GM18870 (cell line): ENCODE measurements at regions not wholly inside any gene's neighbourhood (a gene's known extent, or its start where the extent isn't known, plus 50 kb on each side); places are given as distances from the start of the nearest gene placed in this dataset.
A peak's percentile ranks its signal among the peaks of the same experiment; 100 is the strongest.
"Not testable (repeated sequence)": the region's sequence is repeated elsewhere in the genome, so short reads cannot be mapped to it uniquely, and the experiment has no call there.

Experiments used
- ATAC-seq: cut with Tn5 transposase; IDR thresholded peaks from one replicate; pipeline ENCODE4 v1.9.1; 2021; ENCODE audit warnings: moderate library complexity; ENCODE audit not compliant: unreplicated experiment

- ATAC-seq, result no peak
Measured at GRCh38 chr15:39399600-39399999, 181.3 kb upstream of the THBS1 start.

DNA sequence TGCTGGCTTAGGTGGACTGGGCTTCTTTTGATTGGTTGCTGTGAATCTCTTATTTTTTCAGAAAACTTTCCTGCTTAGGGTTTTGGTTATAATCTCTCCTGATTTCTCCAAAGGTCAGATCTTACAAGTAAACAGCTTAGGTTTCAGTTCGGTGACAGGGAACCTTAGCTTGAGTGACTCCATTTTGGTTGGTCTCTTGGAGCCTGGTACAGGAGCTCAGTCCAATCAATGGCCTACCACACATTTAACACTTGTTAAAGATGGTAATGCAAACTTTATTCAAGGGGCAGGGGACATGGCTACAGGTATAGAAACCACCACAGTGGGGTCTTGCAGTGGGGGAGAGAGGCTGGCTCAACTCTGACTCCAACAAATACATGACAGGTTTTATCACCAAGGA lies 180.9 kb upstream of the THBS1 start:
- ATAC-seq, result no peak

GRCh38 chr15:39400821-39401550 lies 179.9 kb upstream of the THBS1 start:
- ATAC-seq, result no peak

DNA sequence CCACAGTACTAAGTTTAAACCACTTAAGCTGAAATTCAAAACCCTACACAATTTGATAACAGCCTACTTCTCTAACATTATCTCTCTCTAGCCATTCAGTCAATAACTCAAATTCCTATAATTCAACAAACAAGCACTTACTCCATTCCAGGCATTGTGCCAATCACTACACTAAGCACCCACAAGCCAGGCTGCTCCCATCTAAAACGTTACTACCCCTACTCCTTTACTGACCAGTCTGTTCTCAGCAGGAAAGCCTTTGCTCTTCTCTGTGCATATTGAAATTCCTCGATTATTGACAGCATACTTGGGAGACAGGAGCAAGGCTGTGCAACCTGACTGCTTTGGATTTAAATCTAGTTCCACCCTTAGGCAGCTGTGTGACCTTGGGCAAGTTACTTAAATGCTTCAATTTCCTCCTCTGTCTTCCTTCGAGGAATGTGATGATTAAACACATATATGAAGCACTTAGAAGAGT lies 177.2 kb upstream of the THBS1 start:
- ATAC-seq, result no peak

GRCh38 chr15:39404767-39405181 lies 176.1 kb upstream of the THBS1 start:
- ATAC-seq, result no peak

DNA sequence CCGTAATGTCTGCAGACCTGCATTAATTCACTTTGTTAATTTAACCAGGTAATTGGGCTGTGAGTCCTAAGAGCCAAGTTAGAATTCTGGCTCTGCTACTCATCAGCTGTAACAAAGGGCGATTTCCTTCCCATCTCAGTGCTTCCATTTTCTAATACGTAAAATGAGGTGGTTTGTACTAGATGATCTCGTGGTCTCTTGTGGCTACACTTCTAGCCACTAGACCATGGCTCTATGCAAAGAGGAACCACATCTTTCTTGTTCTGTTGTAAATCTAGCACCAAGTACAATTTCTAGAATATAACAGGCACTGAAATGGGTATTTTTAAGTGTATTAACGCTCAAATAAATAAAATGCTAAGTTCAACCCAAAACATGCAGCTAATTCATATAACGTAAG lies 174.4 kb upstream of the THBS1 start:
- ATAC-seq, result peak; percentile 74

DNA sequence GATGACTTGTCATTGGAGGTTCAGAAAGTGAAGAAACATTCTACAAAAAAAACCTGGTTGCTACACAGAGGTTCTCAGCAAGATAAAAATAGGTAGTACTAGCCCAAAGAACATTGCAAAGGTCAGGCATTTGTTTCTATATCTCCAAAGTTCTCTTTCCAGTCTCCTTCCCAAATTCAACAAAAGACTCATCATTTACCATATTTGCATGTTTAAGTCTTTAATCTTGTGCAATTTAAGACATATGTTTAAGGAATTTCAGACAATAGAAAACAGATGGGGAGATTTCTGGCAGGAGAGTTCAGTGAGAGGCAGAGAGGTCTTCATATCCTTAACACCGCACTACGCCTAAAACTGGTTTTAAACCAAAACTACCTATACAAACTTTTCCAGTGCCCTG lies 173.8 kb upstream of the THBS1 start:
- no peak for ATAC-seq

DNA sequence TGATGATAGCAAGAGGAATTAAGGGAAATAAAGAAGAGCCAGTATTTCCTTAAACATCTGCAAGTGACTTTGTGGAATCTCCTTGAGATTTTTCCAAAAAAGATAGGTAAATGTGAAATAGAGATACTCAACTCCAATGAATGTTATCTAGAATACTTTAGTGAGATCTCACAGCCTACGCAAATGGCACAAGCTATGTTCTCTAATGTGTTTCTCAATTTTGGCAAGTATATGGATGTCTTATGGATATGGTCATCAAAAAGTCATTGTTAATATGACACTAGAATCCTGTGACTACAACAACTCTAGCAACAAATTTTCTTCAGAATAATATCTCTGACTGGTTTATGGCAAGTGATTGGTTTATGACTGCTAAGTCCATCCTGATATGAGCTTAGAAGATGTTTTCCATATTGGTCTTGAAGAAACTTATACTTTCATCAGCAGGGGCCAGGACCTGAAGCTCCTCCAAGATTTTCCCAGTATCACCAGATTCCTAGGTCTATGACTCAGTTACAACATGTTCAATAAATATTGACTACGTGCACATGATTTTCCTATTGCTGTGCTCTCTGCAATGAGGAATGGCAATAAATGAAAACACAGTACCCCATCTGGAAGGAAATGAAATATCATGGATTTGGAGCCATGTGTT lies 170.9 kb upstream of the THBS1 start:
- ATAC-seq, result no peak

DNA sequence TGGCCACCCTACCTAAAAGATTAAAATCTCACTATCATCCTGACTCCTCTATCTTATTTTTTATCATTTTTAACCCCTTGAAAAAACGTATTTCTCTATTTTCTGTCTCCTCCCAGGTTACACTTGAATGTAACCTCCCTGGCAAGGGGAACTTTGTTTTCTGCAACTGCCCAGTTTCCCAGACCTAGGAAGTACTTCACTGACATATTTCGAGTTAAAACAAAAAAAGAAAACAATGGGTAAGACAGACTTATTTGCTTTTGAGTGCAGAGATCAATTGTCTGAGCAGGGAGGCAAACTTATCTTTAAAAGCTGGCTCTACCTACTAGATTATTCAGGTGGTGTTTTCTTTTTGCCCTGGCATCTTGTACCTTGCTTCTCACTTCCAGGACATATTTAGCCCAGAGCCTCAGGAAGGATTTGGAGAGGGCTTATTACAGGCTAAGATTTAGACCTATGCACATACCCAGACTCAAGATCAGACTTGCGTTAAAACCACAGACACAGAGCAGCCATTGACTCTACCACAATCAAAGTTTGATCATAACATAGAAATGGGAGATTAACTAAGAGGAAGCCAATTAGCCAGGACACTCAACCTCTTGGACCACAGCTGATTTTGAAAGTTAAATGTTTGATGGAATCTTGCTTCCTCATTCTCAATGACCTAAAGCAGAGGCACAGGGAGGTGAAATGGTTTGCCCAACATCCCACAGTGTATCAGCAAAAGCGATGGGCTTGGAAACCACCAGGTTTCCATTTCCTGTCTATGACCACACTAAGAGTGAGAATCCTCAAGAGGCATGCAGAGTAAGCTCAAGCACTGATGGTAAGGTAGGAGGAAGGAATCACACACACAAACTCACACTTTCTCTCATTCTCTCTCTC lies 169.5 kb upstream of the THBS1 start:
- peak; percentile 96 for ATAC-seq

- peak; percentile 47 for ATAC-seq
Measured at GRCh38 chr15:39413558-39413957, 167.3 kb upstream of the THBS1 start.

- no peak for ATAC-seq
Measured at GRCh38 chr15:39414201-39414600, 166.7 kb upstream of the THBS1 start.

DNA sequence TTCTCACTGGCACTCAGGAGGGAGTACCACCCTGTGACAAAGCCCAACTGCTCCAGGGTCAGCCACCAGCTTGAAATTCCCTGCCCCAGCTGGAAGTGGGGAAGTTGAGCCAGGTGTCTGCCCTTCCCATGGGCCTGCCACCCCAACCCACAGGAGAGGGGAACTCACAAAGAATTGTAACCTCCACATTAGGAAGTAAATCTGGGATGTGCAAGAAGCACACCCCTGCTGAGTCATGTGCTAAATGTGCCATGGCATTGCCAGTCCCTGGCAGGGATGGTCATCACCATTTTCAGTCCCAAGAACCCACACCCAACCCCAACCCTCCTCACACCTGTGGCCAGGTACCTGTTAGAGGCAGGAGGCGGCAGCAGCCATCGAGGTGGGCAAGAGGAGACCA lies 165.2 kb upstream of the THBS1 start:
- ATAC-seq, result no peak

- no peak for ATAC-seq
Measured at GRCh38 chr15:39416258-39416657, 164.6 kb upstream of the THBS1 start.

DNA sequence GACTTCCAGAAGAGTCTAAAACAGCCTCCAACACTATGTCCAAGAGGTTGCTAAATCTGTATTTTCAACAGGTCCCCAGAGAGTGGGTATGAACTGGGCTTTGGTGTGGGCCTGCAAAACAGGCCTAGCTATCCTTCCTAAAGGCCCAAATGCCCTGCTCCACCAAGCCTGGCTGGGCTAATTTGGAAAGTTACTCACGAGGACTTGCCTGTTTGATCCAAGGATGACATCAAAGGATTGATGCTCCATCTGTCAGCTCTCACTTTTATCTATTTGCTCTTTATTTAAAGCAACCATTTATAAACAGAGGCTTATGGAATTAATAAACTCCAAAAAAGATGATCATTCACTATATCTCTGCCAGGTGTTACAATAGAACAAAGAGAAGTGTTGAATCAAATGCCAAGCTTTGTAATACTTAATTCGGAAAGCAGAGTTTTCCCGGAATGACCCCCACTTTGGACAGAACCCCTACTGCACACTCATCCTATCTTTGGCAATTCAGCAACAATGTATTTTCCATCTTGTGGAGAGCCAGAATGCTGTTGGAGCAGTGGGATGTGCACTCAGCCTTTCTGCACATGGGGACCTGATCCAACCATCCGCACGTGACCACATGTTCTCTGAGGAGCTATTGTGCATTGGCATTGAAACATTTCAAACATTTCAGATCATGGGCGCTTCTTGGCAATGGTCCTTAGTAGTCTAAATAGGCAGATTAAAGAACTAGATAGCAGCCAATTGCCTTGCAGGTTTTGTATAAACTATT lies 163.3 kb upstream of the THBS1 start:
- no peak for ATAC-seq

DNA sequence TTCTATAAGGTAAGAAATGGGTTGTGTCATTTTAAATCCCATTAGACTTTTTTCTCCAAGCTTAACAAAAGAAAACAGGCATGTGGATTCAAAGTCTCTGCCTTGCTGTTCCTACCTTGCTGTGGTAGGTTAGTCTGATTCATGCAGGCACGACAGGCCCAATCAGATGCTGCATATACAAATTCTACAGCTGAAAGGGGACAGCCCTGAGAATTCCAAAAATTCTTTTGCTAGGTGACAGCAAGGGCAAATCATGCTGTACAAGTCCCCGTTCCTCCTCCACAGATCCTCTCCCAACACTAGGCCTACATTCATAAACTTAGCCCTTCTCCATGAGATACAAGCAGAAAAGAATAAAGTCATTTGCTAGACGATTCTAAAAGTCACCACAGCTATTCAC lies 161.2 kb upstream of the THBS1 start:
- ATAC-seq, result no peak

- ATAC-seq, result not testable (repeated sequence)
Measured at GRCh38 chr15:39420123-39420852, 160.6 kb upstream of the THBS1 start.

DNA sequence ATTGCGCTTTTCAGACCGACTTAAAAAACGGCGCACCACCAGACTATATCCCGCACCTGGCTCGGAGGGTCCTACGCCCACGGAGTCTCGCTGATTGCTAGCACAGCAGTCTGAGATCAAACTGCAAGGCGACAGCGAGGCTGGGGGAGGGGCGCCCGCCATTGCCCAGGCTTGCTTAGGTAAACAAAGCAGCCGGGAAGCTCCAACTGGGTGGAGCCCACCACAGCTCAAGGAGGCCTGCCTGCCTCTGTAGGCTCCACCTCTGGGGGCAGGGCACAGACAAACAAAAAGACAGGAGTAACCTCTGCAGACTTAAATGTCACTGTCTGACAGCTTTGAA lies 160.1 kb upstream of the THBS1 start:
- not testable (repeated sequence) for ATAC-seq

GRCh38 chr15:39426552-39427532 lies 154.0 kb upstream of the THBS1 start:
- peak; percentile 79 for ATAC-seq

DNA sequence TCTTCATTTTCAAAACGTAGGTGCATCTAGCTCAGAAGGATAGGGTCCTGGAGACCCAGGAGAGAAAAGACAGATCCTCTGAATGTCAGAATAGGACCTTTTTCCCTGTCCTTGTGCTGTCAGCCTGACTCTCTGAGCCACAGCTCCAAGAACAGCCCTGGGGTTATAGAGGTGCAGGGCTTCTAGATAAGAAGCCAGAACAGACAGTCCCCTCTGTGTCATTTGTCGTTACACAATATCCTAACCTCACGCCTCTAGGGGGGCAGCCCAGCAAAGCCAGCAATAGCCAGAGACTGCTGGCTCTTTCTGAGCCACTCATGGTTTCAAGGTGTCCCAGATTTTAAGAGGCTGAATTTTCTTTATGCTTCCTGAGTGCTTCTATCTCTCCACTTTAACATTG lies 153.2 kb upstream of the THBS1 start:
- ATAC-seq, result no peak
